PC-9 (cell line): ENCODE measurements at regions not wholly inside any gene's neighbourhood (a gene's known extent, or its start where the extent isn't known, plus 50 kb on each side); places are given as distances from the start of the nearest gene placed in this dataset.

ENCODE experiments used
- BruUV-seq: library from RNA; stranded (reverse); fragments of 400-500 nt; replicated peaks from 2 replicates; lab custom pipeline; 2021; lab: Mats Ljungman, UMichigan
- CTCF ChIA-PET: fragments of 300-600 bp; sonication (Branson Sonifier 250); formaldehyde crosslinking; loops from one replicate; lab custom pipeline; 2022; ENCODE audit warnings: antibody characterized with exemption; lab: Charles Lee
- POLR2A ChIA-PET: fragments of 300-600 bp; sonication (Branson Sonifier 250); formaldehyde crosslinking; loops from one replicate; lab custom pipeline; 2022; ENCODE audit warnings: antibody characterized with exemption; ENCODE audit not compliant: unreplicated experiment; lab: Charles Lee
- DNase-seq, 2 experiments: peaks; one replicate each; pipeline versions ENCODE4 v3.0.0 to v3.0.0-alpha.2; 2015 to 2022; ENCODE audit warnings: mixed read lengths in 1 of 2
- H2AFZ ChIP-seq: fragments of 200-600 bp; sonication (generic); 2 replicates; pipeline ENCODE4 v1.8.1; 2017; ENCODE audit warnings: antibody characterized with exemption
- H3F3A ChIP-seq: fragments of 200-600 bp; sonication (generic); 2 replicates; pipeline ENCODE4 v1.8.1; 2017; ENCODE audit warnings: antibody characterized with exemption, mild to moderate bottlenecking, low read depth; ENCODE audit not compliant: insufficient read depth
- H3K27ac ChIP-seq: fragments of 200-600 bp; sonication (generic); 2 replicates; pipeline ENCODE4 v1.6.1; 2016; ENCODE audit warnings: mixed run types
- H3K27me3 ChIP-seq: fragments of 200-600 bp; sonication (generic); 2 replicates; pipeline ENCODE4 v1.6.1; 2016; ENCODE audit warnings: low read depth, mixed run types; ENCODE audit not compliant: insufficient read depth
- H3K36me3 ChIP-seq: fragments of 200-600 bp; sonication (generic); 2 replicates; pipeline ENCODE4 v1.6.1; 2016; ENCODE audit warnings: low read depth, mixed run types
- H3K4me1 ChIP-seq: fragments of 200-600 bp; sonication (generic); replicated peaks from 2 replicates; pipeline ENCODE4 v1.6.1; 2016; ENCODE audit warnings: mixed run types; ENCODE audit not compliant: insufficient read depth
- H3K4me2 ChIP-seq: fragments of 200-600 bp; sonication (generic); 2 replicates; pipeline ENCODE4 v1.6.1; 2017; ENCODE audit warnings: mixed run types
- H3K4me3 ChIP-seq: fragments of 200-600 bp; sonication (generic); 2 replicates; pipeline ENCODE4 v1.6.1; 2016; ENCODE audit warnings: mixed run types
- H3K79me2 ChIP-seq: fragments of 200-600 bp; sonication (generic); 2 replicates; pipeline ENCODE4 v1.6.1; 2017; ENCODE audit warnings: low read depth, mixed run types
- H3K9me2 ChIP-seq: fragments of 200-600 bp; sonication (generic); 2 replicates; pipeline ENCODE4 v1.8.1; 2017; ENCODE audit warnings: mild to moderate bottlenecking; ENCODE audit not compliant: insufficient read depth
- H3K9me3 ChIP-seq: fragments of 200-600 bp; sonication (generic); 2 replicates; pipeline ENCODE4 v1.8.1; 2016; ENCODE audit warnings: low read depth; ENCODE audit not compliant: insufficient read depth
- H4K20me1 ChIP-seq: fragments of 200-600 bp; sonication (generic); 2 replicates; pipeline ENCODE4 v1.8.1; 2017; ENCODE audit not compliant: insufficient read depth
- CTCF ChIP-seq: fragments of 200-600 bp; sonication (generic); conservative IDR thresholded peaks from 2 replicates; pipeline ENCODE4 v1.6.1; 2017; ENCODE audit warnings: mixed run types, antibody characterized with exemption, mild to moderate bottlenecking, moderate library complexity
- EZH2 ChIP-seq: fragments of 200-600 bp; sonication (generic); IDR thresholded peaks from 2 replicates; pipeline ENCODE4 v1.8.0; 2017; ENCODE audit warnings: antibody characterized with exemption, low read depth
- intact Hi-C: fragments of 100-400 bp; cut with micrococcal nuclease; formaldehyde crosslinking; loops from one replicate; pipeline ENCODE4 v1.10.0; 2022; ENCODE audit not compliant: unreplicated experiment

DNA sequence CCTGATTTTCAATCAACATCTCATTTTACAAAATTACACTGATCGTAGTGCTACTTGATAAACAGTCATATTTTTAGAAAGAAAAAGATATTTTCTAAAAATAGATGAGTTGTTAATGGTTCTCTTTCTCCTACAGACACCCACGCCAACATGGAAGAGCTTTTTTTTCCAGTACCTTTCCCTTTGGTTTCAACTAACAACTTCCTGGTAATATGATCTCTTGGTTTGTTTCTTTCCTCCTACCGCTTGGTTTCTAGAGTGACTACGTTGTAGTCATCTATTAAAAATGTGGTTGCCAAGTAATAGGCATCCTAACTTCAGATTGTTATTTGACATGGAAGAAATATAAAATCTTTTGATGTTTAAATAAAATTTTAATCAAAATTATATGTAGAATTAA is 189.0 kb downstream of the LACC1 start:
- ChIA-PET POLR2A (interaction anchor here (0.6 to 0.8 kb wide), 3 partner anchors 13 to 368 kb away, joined by 5 to 7 read pairs (median 6); no protein-coding TSS in a partner anchor), CTCF (no interaction called here)
- BruUV-seq: no TSS peak

GRCh38 chr13:44072536-44072935 is 192.8 kb downstream of the LACC1 start:
- H3K36me3 ChIP-seq: no peaks in the 10 kb centered on the region
- intact Hi-C loops: no loop called here
- ChIA-PET CTCF (no interaction called here), POLR2A (no interaction called here)
- peaks cover 8% of the 10 kb centered on the region; the same call in 1 of the 2 replicates for H3K4me1 ChIP-seq
- H4K20me1 ChIP-seq: no peaks in the 10 kb centered on the region
- H3F3A ChIP-seq: peaks cover 7% of the 10 kb centered on the region; the same call in 1 of the 2 replicates
- H3K9me2 ChIP-seq: no peaks in the 10 kb centered on the region
- no peaks in the 10 kb centered on the region for H3K27me3 ChIP-seq
- no peaks in the 10 kb centered on the region; the same call in none of the 2 replicates for H3K9me3 ChIP-seq
- H3K27ac ChIP-seq: no peak overlapping the region
- no TSS peak for BruUV-seq
- H3K4me3 ChIP-seq: no peak overlapping the region
- TF ChIP-seq EZH2 (no peak), CTCF (no peak)
- no peak for DNase-seq
- no peaks in the 10 kb centered on the region for H3K79me2 ChIP-seq
- no peak overlapping the region for H3K4me2 ChIP-seq
- no peak overlapping the region for H2AFZ ChIP-seq

More for the DNA sequence above, 189.0 kb downstream of the LACC1 start:
- Histone ChIP-seq H2AFZ (no peak overlapping the region), H3K9me2 (no peaks in the 10 kb centered on the region), H3K4me3 (no peak overlapping the region), H3K27me3 (no peaks in the 10 kb centered on the region), H3K79me2 (no peaks in the 10 kb centered on the region), H3K36me3 (no peaks in the 10 kb centered on the region), H3F3A (peaks cover 7% of the 10 kb centered on the region; the same call in 1 of the 2 replicates), H3K27ac (peak overlapping the region; percentile 31), H4K20me1 (no peaks in the 10 kb centered on the region), H3K4me1 (peaks cover 8% of the 10 kb centered on the region; the same call in 1 of the 2 replicates), H3K9me3 (no peaks in the 10 kb centered on the region; the same call in none of the 2 replicates), H3K4me2 (peak overlapping the region; percentile 35)
- DNase-seq: peak in 1 of 2 experiments; percentile 79
- no peak for TF ChIP-seq CTCF
- no peak for TF ChIP-seq EZH2
- intact Hi-C loops: loop anchor here (2.0 to 5.0 kb wide), 2 partner anchors 74 to 164 kb away; no protein-coding TSS in a partner anchor

DNA sequence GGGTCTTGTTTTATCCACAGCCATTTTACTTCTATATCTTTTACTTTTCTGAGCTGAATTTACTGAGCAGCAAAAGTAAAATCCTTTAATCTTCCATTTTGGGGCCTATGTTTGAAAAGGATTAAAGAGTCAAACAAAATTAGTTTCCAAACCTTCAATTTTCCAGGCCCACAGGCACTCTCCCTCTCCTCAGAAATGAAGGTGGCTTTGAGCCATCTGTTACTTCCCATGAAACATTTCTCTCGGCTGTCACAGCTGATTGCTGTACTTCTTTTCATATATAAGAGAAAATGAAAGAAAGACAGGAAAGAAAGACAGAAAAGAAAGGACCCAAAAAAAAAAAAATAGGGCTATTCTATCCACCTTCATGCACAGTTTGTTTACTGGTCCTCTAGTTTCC is 194.9 kb downstream of the LACC1 start:
- BruUV-seq: no TSS peak
- H2AFZ ChIP-seq: no peak overlapping the region
- H3K36me3 ChIP-seq: no peaks in the 10 kb centered on the region
- no peaks in the 10 kb centered on the region; the same call in none of the 2 replicates for H3K9me3 ChIP-seq
- H3K27ac ChIP-seq: no peak overlapping the region
- intact Hi-C loops: no loop called here
- POLR2A ChIA-PET: no interaction called here
- DNase-seq: no peak
- no peaks in the 10 kb centered on the region for H3K9me2 ChIP-seq
- CTCF ChIA-PET: no interaction called here
- H4K20me1 ChIP-seq: no peaks in the 10 kb centered on the region
- H3K27me3 ChIP-seq: no peaks in the 10 kb centered on the region
- H3K79me2 ChIP-seq: no peaks in the 10 kb centered on the region
- 0 out of 2 replicates have a peak, but pooled peaks cover under 1% of the 10 kb centered on the region for H3F3A ChIP-seq
- no peak overlapping the region for H3K4me3 ChIP-seq
- H3K4me1 ChIP-seq: no peaks in the 10 kb centered on the region
- no peak overlapping the region for H3K4me2 ChIP-seq
- TF ChIP-seq EZH2: no peak
- TF ChIP-seq CTCF: no peak
